ENCODE measurements at regions not wholly inside any gene's neighbourhood (a gene's known extent, or its start where the extent isn't known, plus 50 kb on each side); places are given as distances from the start of the nearest gene placed in this dataset.

DNA sequence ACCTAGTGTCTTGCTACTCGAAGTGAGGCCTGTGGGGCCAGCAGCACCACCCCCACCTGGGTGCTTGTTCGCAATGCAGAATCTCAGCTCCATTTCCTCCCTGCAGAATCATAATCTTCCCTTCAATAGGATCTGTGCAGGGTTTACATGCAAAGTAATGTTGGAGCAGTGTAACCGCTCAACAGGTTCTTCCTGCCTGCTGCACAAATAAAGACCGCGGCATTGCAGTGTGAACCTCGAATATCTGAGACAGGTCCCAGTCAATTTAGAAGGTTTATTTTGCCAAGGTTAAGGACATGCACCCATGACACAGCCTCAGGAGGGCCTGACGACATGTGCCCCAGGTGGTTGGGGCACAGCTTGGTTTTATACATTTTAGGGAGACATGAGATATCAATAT is 119.2 kb downstream of the TLR5 start:
- peaks cover 14 to 42% (median 27%) of the 10 kb centered on the region in 4 experiments for H3K4me1 ChIP-seq (replicated peaks in 1 of 4; ENCODE audit: control insufficient read depth in 3 of 4, insufficient read depth in 4 of 4, low read length in 3 of 4)

More for the DNA sequence above, 119.2 kb downstream of the TLR5 start:
- FAIRE-seq (no peak), DNase-seq (ENCODE audit: low read depth in 1 of 2, low spot score in 2 of 2) (no peak)
- peak overlapping the region; percentile 47; the same call in 1 of the 2 replicates for H3K27ac ChIP-seq (ENCODE audit: low read depth, low read length)
- H3K9me3 ChIP-seq (ENCODE audit: insufficient read depth in 2 of 2, low read depth in 1 of 2, low read length in 1 of 2) = no peaks in the 10 kb centered on the region
- H3K23ac ChIP-seq (ENCODE audit: insufficient read length) = no peak overlapping the region
- H4K91ac ChIP-seq (replicated peaks; ENCODE audit: insufficient read length, low read length) = peak overlapping the region; percentile 91
- H2BK120ac ChIP-seq (replicated peaks; ENCODE audit: low read depth, low read length) = peak overlapping the region; percentile 58
- peaks cover 0 to 4% of the 10 kb centered on the region in 2 experiments for H4K20me1 ChIP-seq (replicated peaks in 1 of 2; ENCODE audit: control insufficient read depth in 1 of 2, insufficient read depth in 2 of 2, low read length in 2 of 2)
- H2BK15ac ChIP-seq (ENCODE audit: low read length) = peak overlapping the region; percentile 67; the same call in 1 of the 2 replicates
- TF ChIP-seq, protein P1, sequence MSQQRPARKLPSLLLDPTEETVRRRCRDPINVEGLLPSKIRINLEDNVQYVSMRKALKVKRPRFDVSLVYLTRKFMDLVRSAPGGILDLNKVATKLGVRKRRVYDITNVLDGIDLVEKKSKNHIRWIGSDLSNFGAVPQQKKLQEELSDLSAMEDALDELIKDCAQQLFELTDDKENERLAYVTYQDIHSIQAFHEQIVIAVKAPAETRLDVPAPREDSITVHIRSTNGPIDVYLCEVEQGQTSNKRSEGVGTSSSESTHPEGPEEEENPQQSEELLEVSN (IDR thresholded peaks at IDR 0.05) = no peak
- no peak for TF ChIP-seq RBBP5 (IDR thresholded peaks at IDR 0.05; ENCODE audit: borderline replicate concordance, low read depth, low read length)
- 0 out of 2 replicates have a peak, but pooled peaks have one; percentile 2 for TF ChIP-seq POLR2AphosphoS5 (IDR thresholded peaks at IDR 0.05; ENCODE audit: low read depth, low read length)
- WGBS, 2 experiments (ENCODE audit: extremely low coverage in 1 of 2, insufficient coverage in 1 of 2, insufficient read length in 1 of 2, insufficient replicate concordance in 2 of 2, low coverage in 1 of 2, low lambda C conversion rate in 2 of 2, missing lambda C conversion rate in 1 of 2) = 64% methylated on average over 7 of the region's 7 CpGs; no CpG with 5 or more reads in 1 of the 2 experiments
- H3K14ac ChIP-seq (ENCODE audit: insufficient read length) = no peak overlapping the region
- H3K4ac ChIP-seq (replicated peaks; ENCODE audit: insufficient read length, low read depth, low read length) = peak overlapping the region; percentile 100
- H3K18ac ChIP-seq (ENCODE audit: extremely low read depth, low read length) = peak overlapping the region; percentile 98
- H2BK12ac ChIP-seq (ENCODE audit: low read depth, low read length) = peak overlapping the region; percentile 96; the same call in 1 of the 2 replicates
- POLR2A ChIA-PET (ENCODE audit: partially characterized antibody) = interaction anchor here (0.7 to 6.4 kb wide), 10 partner anchors 9 to 228 kb away, joined by 3 to 53 read pairs (median 23); no protein-coding TSS in a partner anchor
- H3K4me2 ChIP-seq (ENCODE audit: insufficient read depth in 1 of 2, low read depth in 2 of 2, low read length in 2 of 2) = peak overlapping the region; percentile 59 to 73
- H2AFZ ChIP-seq (ENCODE audit: low read length) = no peak overlapping the region
- H3K23me2 ChIP-seq (ENCODE audit: low read depth, low read length) = peaks cover 3% of the 10 kb centered on the region; the same call in 1 of the 2 replicates
- H3K9ac ChIP-seq (replicated peaks in 1 of 4; ENCODE audit: extremely low read depth in 1 of 4, low read depth in 3 of 4, low read length in 3 of 4) = 0 out of 7 replicates have a peak overlapping the region, but pooled peaks of 1 of the 4 experiments have one; percentile 28
- H3K27me3 ChIP-seq (replicated peaks in 1 of 4; ENCODE audit: control insufficient read depth in 3 of 4, extremely low read depth in 1 of 4, insufficient read depth in 3 of 4, low read length in 3 of 4) = no peaks in the 10 kb centered on the region
- peaks cover 7 to 63% (median 25%) of the 10 kb centered on the region in 4 experiments for H3K36me3 ChIP-seq (ENCODE audit: control insufficient read depth in 2 of 4, insufficient read depth in 4 of 4, low read length in 3 of 4)
- peak overlapping the region; percentile 98 for H2BK5ac ChIP-seq (ENCODE audit: low read depth, low read length)
- peak overlapping the region in 3 of 4 experiments; percentile 1 to 47 (median 10); a peak in 3 of 8 replicates for H3K4me3 ChIP-seq (ENCODE audit: extremely low read depth in 1 of 4, insufficient read depth in 2 of 4, low read depth in 3 of 4, low read length in 4 of 4)
- CTCF ChIA-PET (ENCODE audit: partially characterized antibody) = interaction anchor here (1.3 to 2.1 kb wide), 3 partner anchors 16 to 59 kb away, joined by 4 to 6 read pairs (median 5); no protein-coding TSS in a partner anchor
- peak overlapping the region; percentile 2; the same call in 1 of the 2 replicates for H2AK5ac ChIP-seq (ENCODE audit: low read depth, low read length)
- H3K79me2 ChIP-seq (ENCODE audit: control insufficient read depth in 1 of 2, insufficient read depth in 2 of 2, low read length in 2 of 2) = peaks cover 0 to 15% of the 10 kb centered on the region in 2 experiments; a peak in 2 of 4 replicates
- peak overlapping the region; percentile 20 for H4K5ac ChIP-seq (ENCODE audit: insufficient read length, low read depth, low read length)
- H4K8ac ChIP-seq (ENCODE audit: extremely low read depth, insufficient read depth, low read length) = no peak overlapping the region
- H3K56ac ChIP-seq (replicated peaks; ENCODE audit: insufficient read length, low read depth, low read length) = peak overlapping the region; percentile 12
- H2BK20ac ChIP-seq (ENCODE audit: low read length) = peak overlapping the region; percentile 40; the same call in 1 of the 2 replicates
- H3K79me1 ChIP-seq (ENCODE audit: low read depth, low read length) = peaks cover 4% of the 10 kb centered on the region; the same call in 1 of the 2 replicates
